ENCODE measurements at regions not wholly inside any gene's neighbourhood (a gene's known extent, or its start where the extent isn't known, plus 50 kb on each side); places are given as distances from the start of the nearest gene placed in this dataset.

DNA sequence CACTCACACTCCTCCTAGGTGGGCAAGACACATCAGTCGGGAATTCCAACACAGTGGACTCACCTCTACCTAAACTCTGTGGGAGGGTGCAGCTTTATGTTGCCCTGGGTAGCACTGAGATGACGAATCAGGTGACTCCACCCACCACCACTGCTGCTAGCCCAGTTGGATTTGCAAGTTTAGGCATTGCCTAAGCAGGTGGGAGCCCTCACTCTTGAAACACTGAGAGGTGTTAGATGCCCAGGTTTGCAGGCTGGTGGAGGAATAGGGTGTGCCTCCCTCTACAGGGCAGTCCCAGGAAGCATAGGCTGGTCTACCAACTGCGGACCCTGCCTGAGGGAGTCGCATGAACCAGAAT is 708.9 kb downstream of the POM121L12 start:
- H3K4me1 Mint-ChIP-seq = no peaks in the 10 kb centered on the region
- H3K27me3 Mint-ChIP-seq (ENCODE audit: low read depth in 3 of 3) = peaks cover 0 to 3% (median 2%) of the 10 kb centered on the region in 3 donors
- peaks cover 0 to 5% (median 0%) of the 10 kb centered on the region in 3 donors for H3K36me3 Mint-ChIP-seq
- no peak overlapping the region for H3K27ac Mint-ChIP-seq
- no peak for DNase-seq
- no peak overlapping the region for H3K4me3 Mint-ChIP-seq
- H3K9me3 Mint-ChIP-seq = peaks cover 10 to 80% (median 59%) of the 10 kb centered on the region in 6 donors

DNA sequence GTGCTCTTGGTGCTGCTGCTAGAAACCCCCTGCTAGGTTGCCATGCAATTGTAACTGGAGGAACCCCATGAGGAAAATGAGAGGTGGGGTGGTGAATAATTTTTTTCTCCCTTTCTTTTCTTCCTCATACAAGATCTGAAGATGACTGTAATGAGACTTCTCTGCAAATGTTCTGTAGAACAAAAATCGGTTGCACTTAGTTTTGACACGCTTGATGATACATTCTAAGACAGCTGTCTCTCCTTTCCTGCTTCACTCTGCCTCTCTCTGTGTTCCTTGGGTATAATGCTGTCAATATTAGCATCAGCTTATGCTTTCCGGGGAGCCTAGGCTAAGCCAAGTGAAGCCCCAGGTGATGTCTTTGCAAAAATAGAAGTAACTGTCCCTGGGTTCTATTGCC is 721.5 kb downstream of the POM121L12 start:
- H3K4me1 Mint-ChIP-seq = no peaks in the 10 kb centered on the region
- peaks cover 0 to 5% (median 0%) of the 10 kb centered on the region in 3 donors for H3K36me3 Mint-ChIP-seq
- H3K4me3 Mint-ChIP-seq = no peak overlapping the region
- no peak overlapping the region for H3K27ac Mint-ChIP-seq
- DNase-seq = no peak
- peaks cover 2 to 61% (median 39%) of the 10 kb centered on the region in 6 donors for H3K9me3 Mint-ChIP-seq
- no peaks in the 10 kb centered on the region for H3K27me3 Mint-ChIP-seq (ENCODE audit: low read depth in 3 of 3)

DNA sequence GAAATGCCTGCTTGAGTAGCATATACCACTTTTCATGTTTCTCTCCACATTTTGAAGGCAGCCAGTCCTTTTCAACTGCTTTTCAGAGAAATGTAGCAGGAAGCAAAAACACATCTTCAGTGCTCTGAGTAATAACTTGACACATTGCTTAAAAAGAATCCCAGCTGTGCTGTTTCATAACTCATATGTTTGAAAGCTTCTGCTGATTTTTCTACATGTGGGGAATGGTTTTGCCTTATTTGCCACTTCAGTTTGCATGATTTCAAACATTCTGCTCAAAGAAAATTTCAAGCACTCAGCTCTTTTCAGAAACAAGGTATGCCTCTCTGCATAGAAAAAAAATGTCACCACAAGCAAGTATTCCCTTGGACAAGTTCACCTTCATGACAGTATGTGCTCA is 732.8 kb downstream of the POM121L12 start:
- Mint-ChIP-seq H3K36me3 (peaks cover 0 to 7% (median 0%) of the 10 kb centered on the region in 3 donors), H3K27me3 (ENCODE audit: low read depth in 3 of 3) (peaks cover 0 to 3% (median 0%) of the 10 kb centered on the region in 3 donors), H3K4me3 (no peak overlapping the region), H3K4me1 (no peaks in the 10 kb centered on the region), H3K27ac (no peak overlapping the region), H3K9me3 (peaks cover 30 to 86% (median 68%) of the 10 kb centered on the region in 6 donors)
- DNase-seq = no peak

DNA sequence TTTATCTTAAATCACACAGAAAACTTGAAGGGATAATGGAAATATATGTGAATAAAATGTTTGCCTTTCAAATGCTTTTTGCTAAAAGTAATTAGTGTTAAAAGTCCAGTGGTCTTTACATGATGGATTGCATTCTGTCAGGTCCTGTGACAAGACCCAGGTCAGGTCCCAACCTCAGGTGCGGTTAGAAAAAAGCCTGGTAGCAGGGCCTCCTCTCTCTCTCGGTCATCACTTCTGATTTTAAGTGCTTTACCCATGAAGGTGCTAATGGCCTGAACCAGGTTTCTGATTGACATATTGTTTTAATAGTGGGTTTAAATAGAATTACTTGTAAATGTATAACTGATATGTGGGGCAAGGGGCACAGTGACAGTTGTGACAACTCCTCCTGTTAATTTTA is 736.3 kb downstream of the POM121L12 start:
- no peak overlapping the region for H3K27ac Mint-ChIP-seq
- peaks cover 0 to 7% (median 0%) of the 10 kb centered on the region in 3 donors for H3K36me3 Mint-ChIP-seq
- H3K4me3 Mint-ChIP-seq = no peak overlapping the region
- H3K27me3 Mint-ChIP-seq (ENCODE audit: low read depth in 3 of 3) = peaks cover 0 to 3% (median 0%) of the 10 kb centered on the region in 3 donors
- no peaks in the 10 kb centered on the region for H3K4me1 Mint-ChIP-seq
- DNase-seq = no peak
- H3K9me3 Mint-ChIP-seq = peaks cover 23 to 80% (median 52%) of the 10 kb centered on the region in 6 donors

DNA sequence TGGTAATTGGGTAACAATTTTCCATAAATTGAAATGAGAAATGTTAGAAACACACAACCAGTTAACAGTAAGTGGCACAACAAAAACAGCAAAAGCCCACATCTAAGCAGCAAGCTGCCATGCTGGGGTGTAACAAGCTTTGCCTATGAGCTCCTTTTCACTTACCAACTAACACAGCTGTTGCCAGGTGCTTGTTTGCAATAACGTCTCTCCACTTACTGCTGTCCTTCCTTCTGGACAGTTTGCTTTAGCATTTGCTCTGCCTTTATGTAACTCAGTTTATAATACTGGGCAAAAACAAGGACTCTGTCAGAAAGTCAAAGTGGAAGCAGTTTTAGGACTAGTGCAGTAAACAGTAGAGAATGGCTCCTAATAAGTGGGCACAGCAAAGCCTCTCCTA is 740.9 kb downstream of the POM121L12 start:
- no peak overlapping the region for H3K4me3 Mint-ChIP-seq
- no peaks in the 10 kb centered on the region for H3K36me3 Mint-ChIP-seq
- peaks cover 22 to 67% (median 41%) of the 10 kb centered on the region in 6 donors for H3K9me3 Mint-ChIP-seq
- no peak for DNase-seq
- H3K27ac Mint-ChIP-seq = no peak overlapping the region
- peaks cover 0 to 3% (median 0%) of the 10 kb centered on the region in 3 donors for H3K27me3 Mint-ChIP-seq (ENCODE audit: low read depth in 3 of 3)
- no peaks in the 10 kb centered on the region for H3K4me1 Mint-ChIP-seq

DNA sequence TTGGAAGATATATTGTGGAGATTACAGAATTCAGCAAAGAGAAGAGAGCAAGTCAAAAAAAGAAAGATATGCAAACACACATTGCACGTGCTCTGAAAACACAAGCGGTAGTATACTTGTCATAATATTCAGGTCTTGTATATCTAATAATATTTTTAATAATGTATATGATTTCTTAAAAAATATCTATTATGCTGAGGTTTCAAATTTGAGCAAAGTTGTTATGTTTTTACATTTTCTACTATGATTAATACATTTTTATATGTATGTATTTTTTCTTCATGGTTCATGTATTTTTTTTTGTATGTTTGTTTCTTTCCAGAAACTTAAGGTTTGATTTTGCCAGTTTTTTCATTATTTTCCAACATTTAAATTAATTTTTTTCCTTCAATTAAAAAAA is 752.4 kb upstream of the VSTM2A start:
- no peak overlapping the region for H3K4me3 Mint-ChIP-seq
- DNase-seq = no peak
- peaks cover 3 to 46% (median 28%) of the 10 kb centered on the region in 6 donors for H3K9me3 Mint-ChIP-seq
- no peaks in the 10 kb centered on the region for H3K36me3 Mint-ChIP-seq
- H3K4me1 Mint-ChIP-seq = no peaks in the 10 kb centered on the region
- peaks cover 0 to 4% (median 0%) of the 10 kb centered on the region in 3 donors for H3K27me3 Mint-ChIP-seq (ENCODE audit: low read depth in 3 of 3)
- no peak overlapping the region for H3K27ac Mint-ChIP-seq

DNA sequence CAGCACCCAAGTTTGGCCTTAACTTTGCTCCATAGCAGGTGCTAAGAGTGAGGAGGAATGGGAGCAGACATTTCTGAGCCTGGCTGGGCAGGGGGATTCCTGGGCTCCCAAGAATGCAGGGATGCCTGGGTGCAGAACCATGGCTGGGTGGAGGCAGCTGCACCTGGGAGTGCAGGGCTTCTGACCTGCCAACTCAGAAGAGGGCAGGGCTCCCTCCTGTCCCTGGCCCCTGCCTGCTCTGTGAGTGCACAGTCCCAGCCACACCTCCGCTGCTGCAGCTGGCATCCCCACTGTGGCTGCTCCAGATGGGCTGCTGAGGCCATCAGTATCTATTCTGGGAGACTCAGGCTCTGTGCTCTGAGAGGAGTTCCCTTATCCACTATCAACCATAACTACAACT is 747.4 kb upstream of the VSTM2A start:
- no peak for DNase-seq
- H3K9me3 Mint-ChIP-seq = peaks cover 6 to 69% (median 41%) of the 10 kb centered on the region in 6 donors
- H3K4me1 Mint-ChIP-seq = no peaks in the 10 kb centered on the region
- no peak overlapping the region for H3K27ac Mint-ChIP-seq
- peaks cover 0 to 4% (median 0%) of the 10 kb centered on the region in 3 donors for H3K36me3 Mint-ChIP-seq
- H3K27me3 Mint-ChIP-seq (ENCODE audit: low read depth in 3 of 3) = no peaks in the 10 kb centered on the region
- H3K4me3 Mint-ChIP-seq = no peak overlapping the region

DNA sequence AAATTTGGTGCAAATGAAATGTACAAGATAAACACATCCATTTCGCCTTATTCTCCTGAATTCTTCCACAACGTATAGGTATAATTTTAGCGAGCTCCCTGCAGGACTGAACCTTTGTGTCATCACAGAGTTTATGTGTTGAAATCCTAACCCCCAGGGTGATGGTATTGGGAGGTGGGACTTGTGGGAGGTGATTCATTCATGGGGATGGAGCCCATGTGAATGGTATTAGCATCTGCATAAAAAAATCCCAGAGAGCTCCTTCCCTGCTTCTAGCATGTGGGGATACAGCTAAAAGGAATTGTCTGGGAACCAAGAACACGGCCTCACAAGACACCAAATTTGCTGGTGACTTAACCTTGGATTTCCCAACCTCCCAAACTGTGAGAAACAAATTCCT is 741.4 kb upstream of the VSTM2A start:
- Mint-ChIP-seq H3K27me3 (ENCODE audit: low read depth in 3 of 3) (no peaks in the 10 kb centered on the region), H3K9me3 (peaks cover 13 to 69% (median 23%) of the 10 kb centered on the region in 6 donors), H3K36me3 (no peaks in the 10 kb centered on the region), H3K4me3 (no peak overlapping the region), H3K27ac (no peak overlapping the region), H3K4me1 (no peaks in the 10 kb centered on the region)
- no peak for DNase-seq

DNA sequence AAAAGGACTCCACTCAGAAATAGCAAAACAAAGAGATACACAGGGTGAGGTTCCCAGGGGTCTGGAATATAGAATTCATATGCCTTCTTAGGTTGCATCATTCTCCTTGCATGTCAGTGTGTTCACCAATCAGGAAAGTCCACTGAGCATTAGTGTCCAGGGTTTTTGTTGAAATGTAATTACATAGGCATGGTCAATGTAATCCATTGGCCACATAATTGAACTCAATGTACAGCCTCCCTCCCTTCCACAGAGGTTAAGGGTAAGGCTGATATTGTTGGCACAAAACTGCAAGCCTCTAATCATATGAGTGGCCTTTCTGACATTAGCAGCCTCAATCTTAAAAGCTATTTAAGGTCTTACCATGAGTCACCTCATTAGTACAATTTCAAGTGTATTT is 736.1 kb upstream of the VSTM2A start:
- Mint-ChIP-seq H3K27me3 (ENCODE audit: low read depth in 3 of 3) (peaks cover 0 to 3% (median 0%) of the 10 kb centered on the region in 3 donors), H3K4me3 (no peak overlapping the region), H3K9me3 (peaks cover 11 to 60% (median 19%) of the 10 kb centered on the region in 6 donors), H3K4me1 (no peaks in the 10 kb centered on the region), H3K36me3 (no peaks in the 10 kb centered on the region), H3K27ac (no peak overlapping the region)
- DNase-seq = no peak

DNA sequence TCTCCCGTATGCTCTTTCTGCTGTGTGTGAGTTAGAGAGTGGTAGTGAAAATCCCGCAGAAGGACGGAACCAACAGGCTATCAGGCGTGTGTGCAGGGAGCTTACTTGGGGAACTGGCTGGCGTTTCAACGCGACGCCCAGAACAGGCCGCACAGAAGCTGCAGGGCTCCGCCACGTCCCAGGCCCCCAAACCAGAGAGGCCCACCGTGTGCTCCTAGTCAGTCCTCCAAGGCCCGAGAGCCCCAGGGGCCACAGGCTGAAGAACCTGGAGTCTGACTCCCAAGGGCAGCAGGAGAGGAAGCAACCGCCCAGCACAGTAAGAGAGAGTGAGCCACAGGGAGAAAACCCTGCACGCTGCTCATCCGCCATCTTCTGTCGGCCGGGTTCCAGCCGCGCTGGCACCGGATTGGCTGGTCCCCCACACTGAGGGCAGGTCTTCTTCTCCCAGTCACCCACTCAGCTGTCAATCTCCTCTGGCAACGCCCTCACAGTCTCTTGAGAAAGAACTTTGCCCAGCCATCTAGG is 730.6 kb upstream of the VSTM2A start:
- DNase-seq = peak in 1 of 3 donors; percentile 2
- H3K36me3 Mint-ChIP-seq = peaks cover 0 to 4% (median 4%) of the 10 kb centered on the region in 3 donors
- H3K4me1 Mint-ChIP-seq = no peaks in the 10 kb centered on the region
- H3K4me3 Mint-ChIP-seq = peak overlapping the region in 1 of 5 donors; percentile 6
- H3K27me3 Mint-ChIP-seq (ENCODE audit: low read depth in 3 of 3) = no peaks in the 10 kb centered on the region
- H3K27ac Mint-ChIP-seq = no peak overlapping the region
- peaks cover 12 to 57% (median 37%) of the 10 kb centered on the region in 6 donors for H3K9me3 Mint-ChIP-seq

DNA sequence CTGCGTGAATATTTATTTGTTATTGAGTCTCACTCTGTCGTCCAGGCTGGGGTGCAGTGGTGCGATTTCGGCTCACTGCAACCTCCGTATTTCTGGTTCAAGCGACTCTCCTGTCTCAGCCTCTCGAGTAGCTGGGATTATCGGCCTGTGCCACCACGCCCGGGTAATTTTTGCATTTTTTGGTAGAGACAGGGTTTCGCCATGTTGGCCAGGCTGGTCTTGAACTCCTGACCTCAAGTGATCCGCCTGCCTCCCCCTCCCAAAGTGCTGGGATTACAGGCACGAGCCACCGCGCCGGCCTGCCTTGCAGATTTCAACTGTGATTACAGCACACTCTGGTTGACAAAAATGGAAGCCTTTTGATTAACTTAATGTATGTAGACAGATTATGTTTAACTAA is 730.0 kb upstream of the VSTM2A start:
- peaks cover 0 to 4% (median 4%) of the 10 kb centered on the region in 3 donors for H3K36me3 Mint-ChIP-seq
- H3K4me3 Mint-ChIP-seq = no peak overlapping the region
- H3K9me3 Mint-ChIP-seq = peaks cover 14 to 58% (median 38%) of the 10 kb centered on the region in 6 donors
- DNase-seq = no peak
- H3K4me1 Mint-ChIP-seq = no peaks in the 10 kb centered on the region
- no peak overlapping the region for H3K27ac Mint-ChIP-seq
- no peaks in the 10 kb centered on the region for H3K27me3 Mint-ChIP-seq (ENCODE audit: low read depth in 3 of 3)

DNA sequence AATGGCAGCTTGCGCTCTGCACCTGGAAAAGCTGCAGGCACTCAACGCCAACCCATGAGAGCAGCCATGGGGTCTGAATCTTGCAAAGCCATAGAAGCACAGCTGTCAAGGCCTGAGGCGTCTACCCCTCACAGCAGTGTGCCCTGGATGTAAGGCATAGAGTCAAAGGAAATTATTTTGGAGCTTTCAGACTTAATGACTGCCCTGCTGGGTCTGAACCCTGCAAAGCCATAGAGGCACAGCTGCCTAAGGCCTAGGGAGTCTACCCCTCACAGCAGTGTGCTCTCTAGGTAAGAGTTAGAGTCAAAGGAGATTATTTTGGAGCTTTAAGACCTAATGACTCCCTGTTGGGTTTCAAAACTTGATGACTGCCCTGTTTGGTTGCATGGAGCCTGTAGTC is 706.9 kb upstream of the VSTM2A start:
- Mint-ChIP-seq H3K36me3 (no peaks in the 10 kb centered on the region), H3K27me3 (ENCODE audit: low read depth in 3 of 3) (peaks cover 0 to 5% (median 0%) of the 10 kb centered on the region in 3 donors), H3K27ac (no peak overlapping the region), H3K4me3 (no peak overlapping the region), H3K9me3 (peaks cover 3 to 65% (median 43%) of the 10 kb centered on the region in 6 donors), H3K4me1 (no peaks in the 10 kb centered on the region)
- DNase-seq = no peak

DNA sequence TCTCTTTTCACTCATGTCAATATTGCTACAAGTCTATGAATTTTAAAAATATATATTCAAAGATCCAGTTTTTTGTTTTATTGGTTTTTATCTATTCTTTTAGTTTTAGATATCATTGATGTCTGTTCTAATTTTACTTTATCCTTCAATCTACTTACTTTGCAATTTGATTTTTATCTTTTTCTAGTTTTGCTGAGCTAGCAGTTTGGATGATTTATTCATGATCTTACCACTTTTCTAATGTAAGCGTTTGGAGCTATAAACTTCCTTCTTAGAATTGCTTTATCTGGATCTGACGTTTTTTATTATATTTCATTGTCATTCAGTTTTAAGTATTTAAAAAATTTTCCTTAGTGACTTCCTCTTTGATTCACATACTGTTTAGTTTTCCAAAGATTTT is 664.5 kb upstream of the VSTM2A start:
- Mint-ChIP-seq H3K27me3 (ENCODE audit: low read depth in 3 of 3) (peaks cover 0 to 2% (median 0%) of the 10 kb centered on the region in 3 donors), H3K36me3 (no peaks in the 10 kb centered on the region), H3K4me1 (no peaks in the 10 kb centered on the region), H3K9me3 (peaks cover 6 to 69% (median 51%) of the 10 kb centered on the region in 6 donors), H3K4me3 (no peak overlapping the region), H3K27ac (no peak overlapping the region)
- no peak for DNase-seq

DNA sequence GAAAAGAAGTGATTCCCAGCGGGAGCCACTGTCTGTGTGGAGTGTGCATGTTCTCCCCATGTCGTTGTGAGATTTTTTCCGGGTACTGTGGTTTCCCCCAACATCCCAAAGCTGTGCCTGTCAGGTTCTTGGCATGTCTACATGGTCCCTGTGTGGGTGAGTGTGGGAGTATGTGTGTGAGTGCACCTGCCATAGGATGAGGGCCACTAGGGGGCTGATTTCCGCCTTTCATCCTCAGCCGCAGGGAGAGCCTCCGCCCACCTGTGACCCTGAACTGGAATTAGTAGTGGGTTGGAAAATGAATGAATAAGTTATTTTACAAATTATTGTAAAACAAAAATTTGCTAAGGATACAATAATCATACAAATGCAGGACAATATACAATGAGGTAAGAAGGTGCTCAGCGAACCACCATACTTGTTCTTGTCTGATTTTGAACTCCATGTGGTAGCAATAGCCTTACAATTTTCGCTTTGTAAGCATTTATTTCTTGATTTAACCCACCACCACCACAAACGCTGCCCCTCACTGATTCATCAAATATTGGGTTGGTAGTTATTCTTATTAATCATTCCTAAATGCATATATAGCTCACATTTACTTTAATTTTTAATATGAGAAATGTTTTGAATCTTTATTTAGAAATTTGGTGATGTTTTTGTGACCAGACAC is 641.2 kb upstream of the VSTM2A start:
- peaks cover 0 to 2% (median 0%) of the 10 kb centered on the region in 3 donors for H3K27me3 Mint-ChIP-seq (ENCODE audit: low read depth in 3 of 3)
- H3K36me3 Mint-ChIP-seq = peaks cover 0 to 4% (median 2%) of the 10 kb centered on the region in 3 donors
- H3K4me1 Mint-ChIP-seq = no peaks in the 10 kb centered on the region
- DNase-seq = no peak
- H3K4me3 Mint-ChIP-seq = no peak overlapping the region
- H3K27ac Mint-ChIP-seq = no peak overlapping the region
- peaks cover 19 to 71% (median 45%) of the 10 kb centered on the region in 6 donors for H3K9me3 Mint-ChIP-seq

Measured in immature natural killer cell (primary cell).